Ovary (tissue), 7 donors: ENCODE measurements at regions not wholly inside any gene's neighbourhood (a gene's known extent, or its start where the extent isn't known, plus 50 kb on each side); places are given as distances from the start of the nearest gene placed in this dataset.

Source experiments
- DNase-seq, 5 donors: peaks; one replicate each; pipeline ENCODE4 v3.0.0-alpha.2; 2019 to 2020
- H3K27ac ChIP-seq, 2 donors: fragments of 200-600 bp; one replicate each; pipeline versions ENCODE4 v1.5.1 to v1.8.0; 2019 to 2022
- H3K27me3 ChIP-seq: fragments of 200-600 bp; one replicate; pipeline ENCODE4 v1.8.0; 2022
- H3K36me3 ChIP-seq: fragments of 200-600 bp; sonication (generic); one replicate; pipeline ENCODE4 v1.5.1; 2019
- H3K4me1 ChIP-seq: one replicate; pipeline ENCODE4 v1.8.1; 2013; ENCODE audit warnings: mild to moderate bottlenecking, moderate library complexity; ENCODE audit not compliant: insufficient read depth
- H3K4me3 ChIP-seq: fragments of 200-600 bp; sonication (generic); one replicate; pipeline ENCODE4 v1.5.1; 2017
- H3K9me3 ChIP-seq, 2 donors: fragments of 200-600 bp in 1 of 2; sonication (generic) in 1 of 2; one replicate each; pipeline versions ENCODE4 v1.5.1 to v1.8.1; 2013 to 2019; ENCODE audit warnings: mild to moderate bottlenecking in 1 of 2, moderate library complexity in 1 of 2
- EP300 ChIP-seq: sonication (generic); formaldehyde crosslinking; IDR thresholded peaks from one replicate; pipeline ENCODE4 v1.6.1; 2017; ENCODE audit warnings: antibody characterized with exemption
- POLR2A ChIP-seq: fragments of 450-650 bp; IDR thresholded peaks from one replicate; pipeline ENCODE4 v1.6.1; 2017; ENCODE audit warnings: antibody characterized with exemption, mild to moderate bottlenecking, moderate library complexity
- WGBS, 3 donors: extraction: QIAGEN DNeasy Blood & Tissue Kit in 1 of 3; methylation state at CpG; one replicate each; pipeline versions ENCODE4 v1.1.5 to v1.1.7; 2013 to 2017; 5-methylcytosine and 5-hydroxymethylcytosine counted together
- intact Hi-C, 4 donors: fragments of 100-400 bp; cut with DNase I; formaldehyde crosslinking; loops; one replicate each; pipeline versions ENCODE4 v1.11.0 to v1.15.1; 2022 to 2023
- TF ChIP-seq, protein P1 (sequence below), 3 donors: fragments of 450-650 bp in 2 of 3; fragments of 200-600 bp in 1 of 3; IDR thresholded peaks; one replicate each; pipeline versions ENCODE4 v1.5.1 to v1.8.0; 2016 to 2022; ENCODE audit warnings: antibody characterized with exemption in 3 of 3, mild to moderate bottlenecking in 1 of 3
- donor health status: DM: no; HTN: no; CAD: no; lungs with moderate emphysema.
- donor health status: DM: no; HTN: no; CAD: no.
- donor health status: Bipolar disorder and iron deficiency.
- donor health status: DM: no; HTN: no; CAD: no.
- donor health status: DM: yes; HTN: yes; CAD: no.

DNA sequence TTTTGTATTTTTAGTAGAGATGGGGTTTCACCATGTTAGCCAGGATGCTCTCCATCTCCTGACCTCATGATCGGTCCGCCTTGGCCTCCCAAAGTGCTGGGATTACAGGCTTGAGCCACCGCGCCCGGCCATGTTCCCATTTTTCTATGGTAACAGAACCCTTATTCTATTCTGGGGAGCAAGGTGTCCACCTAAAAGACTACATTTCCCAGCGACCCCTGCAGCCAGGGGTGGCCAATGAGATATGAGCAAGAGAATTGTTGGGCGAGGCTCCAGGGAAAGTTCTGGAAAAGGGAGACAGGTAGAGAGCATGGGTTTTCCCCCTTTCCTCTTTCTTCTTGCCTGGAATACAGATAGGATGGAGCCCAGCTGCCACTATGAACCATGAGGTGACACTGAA, 96.9 kb downstream of the LINGO1 start:
- Histone ChIP-seq H3K4me1 (no peaks in the 10 kb centered on the region), H3K36me3 (no peaks in the 10 kb centered on the region), H3K27ac (no peak overlapping the region), H3K9me3 (no peaks in the 10 kb centered on the region), H3K27me3 (no peaks in the 10 kb centered on the region), H3K4me3 (no peak overlapping the region)
- intact Hi-C loops = no loop called here
- WGBS, 3 donors = 93 to 95% (median 94%) methylated on average over 7 of the region's 7 CpGs
- peak in 1 of 5 donors; percentile 5 for DNase-seq
- no peak for TF ChIP-seq POLR2A
- no peak for TF ChIP-seq EP300
- TF ChIP-seq, protein P1, sequence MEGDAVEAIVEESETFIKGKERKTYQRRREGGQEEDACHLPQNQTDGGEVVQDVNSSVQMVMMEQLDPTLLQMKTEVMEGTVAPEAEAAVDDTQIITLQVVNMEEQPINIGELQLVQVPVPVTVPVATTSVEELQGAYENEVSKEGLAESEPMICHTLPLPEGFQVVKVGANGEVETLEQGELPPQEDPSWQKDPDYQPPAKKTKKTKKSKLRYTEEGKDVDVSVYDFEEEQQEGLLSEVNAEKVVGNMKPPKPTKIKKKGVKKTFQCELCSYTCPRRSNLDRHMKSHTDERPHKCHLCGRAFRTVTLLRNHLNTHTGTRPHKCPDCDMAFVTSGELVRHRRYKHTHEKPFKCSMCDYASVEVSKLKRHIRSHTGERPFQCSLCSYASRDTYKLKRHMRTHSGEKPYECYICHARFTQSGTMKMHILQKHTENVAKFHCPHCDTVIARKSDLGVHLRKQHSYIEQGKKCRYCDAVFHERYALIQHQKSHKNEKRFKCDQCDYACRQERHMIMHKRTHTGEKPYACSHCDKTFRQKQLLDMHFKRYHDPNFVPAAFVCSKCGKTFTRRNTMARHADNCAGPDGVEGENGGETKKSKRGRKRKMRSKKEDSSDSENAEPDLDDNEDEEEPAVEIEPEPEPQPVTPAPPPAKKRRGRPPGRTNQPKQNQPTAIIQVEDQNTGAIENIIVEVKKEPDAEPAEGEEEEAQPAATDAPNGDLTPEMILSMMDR (IDR thresholded peaks at IDR 0.05) = no peak
